ENCODE measurements at regions not wholly inside any gene's neighbourhood (a gene's known extent, or its start where the extent isn't known, plus 50 kb on each side); places are given as distances from the start of the nearest gene placed in this dataset.

DNA sequence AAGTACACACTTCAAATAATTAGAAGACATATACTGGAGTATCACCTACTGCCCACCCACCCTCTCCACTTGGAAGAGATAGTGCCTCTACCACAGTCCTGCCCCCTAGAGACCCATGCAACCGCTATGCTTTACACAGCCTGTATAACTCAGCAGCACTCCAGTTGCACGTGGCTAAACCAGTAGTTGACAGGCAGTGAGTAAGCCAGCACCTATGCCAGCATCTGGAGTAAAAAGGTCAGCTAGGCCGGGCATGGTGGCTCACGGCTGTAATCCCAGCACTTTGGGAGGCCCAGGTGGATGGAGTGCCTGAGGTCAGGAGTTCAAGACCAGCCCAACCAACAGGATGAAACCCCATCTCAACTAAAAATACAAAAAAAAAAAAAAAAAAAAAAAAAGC lies 356.4 kb downstream of the NR2F1-AS1 start:
- TF ChIP-seq, protein P1, sequence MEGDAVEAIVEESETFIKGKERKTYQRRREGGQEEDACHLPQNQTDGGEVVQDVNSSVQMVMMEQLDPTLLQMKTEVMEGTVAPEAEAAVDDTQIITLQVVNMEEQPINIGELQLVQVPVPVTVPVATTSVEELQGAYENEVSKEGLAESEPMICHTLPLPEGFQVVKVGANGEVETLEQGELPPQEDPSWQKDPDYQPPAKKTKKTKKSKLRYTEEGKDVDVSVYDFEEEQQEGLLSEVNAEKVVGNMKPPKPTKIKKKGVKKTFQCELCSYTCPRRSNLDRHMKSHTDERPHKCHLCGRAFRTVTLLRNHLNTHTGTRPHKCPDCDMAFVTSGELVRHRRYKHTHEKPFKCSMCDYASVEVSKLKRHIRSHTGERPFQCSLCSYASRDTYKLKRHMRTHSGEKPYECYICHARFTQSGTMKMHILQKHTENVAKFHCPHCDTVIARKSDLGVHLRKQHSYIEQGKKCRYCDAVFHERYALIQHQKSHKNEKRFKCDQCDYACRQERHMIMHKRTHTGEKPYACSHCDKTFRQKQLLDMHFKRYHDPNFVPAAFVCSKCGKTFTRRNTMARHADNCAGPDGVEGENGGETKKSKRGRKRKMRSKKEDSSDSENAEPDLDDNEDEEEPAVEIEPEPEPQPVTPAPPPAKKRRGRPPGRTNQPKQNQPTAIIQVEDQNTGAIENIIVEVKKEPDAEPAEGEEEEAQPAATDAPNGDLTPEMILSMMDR (IDR thresholded peaks at IDR 0.05), result no peak
- TF ChIP-seq POLR2AphosphoS5 (IDR thresholded peaks at IDR 0.05) (no peak), EP300 (IDR thresholded peaks at IDR 0.05) (no peak), POLR2A (IDR thresholded peaks at IDR 0.05) (no peak)
